GM19023 (cell line): ENCODE measurements at regions not wholly inside any gene's neighbourhood (a gene's known extent, or its start where the extent isn't known, plus 50 kb on each side); places are given as distances from the start of the nearest gene placed in this dataset.

ENCODE experiments used
- ATAC-seq: cut with Tn5 transposase; IDR thresholded peaks from one replicate; pipeline ENCODE4 v1.9.1; 2021; ENCODE audit warnings: mild to moderate bottlenecking, moderate library complexity; ENCODE audit not compliant: unreplicated experiment

GRCh38 chr13:64075543-64076271, 2660.1 kb upstream of the PCDH20 start:
- ATAC-seq: no peak

GRCh38 chr13:64074971-64075474, 2659.4 kb upstream of the PCDH20 start:
- no peak for ATAC-seq

GRCh38 chr13:64073203-64073602, 2657.6 kb upstream of the PCDH20 start:
- ATAC-seq: no peak

- no peak for ATAC-seq
Measured at GRCh38 chr13:64071352-64071751, 2655.7 kb upstream of the PCDH20 start.

GRCh38 chr13:64069892-64070291, 2654.2 kb upstream of the PCDH20 start:
- ATAC-seq: no peak

GRCh38 chr13:64066711-64067110, 2651.1 kb upstream of the PCDH20 start:
- ATAC-seq: no peak

- ATAC-seq: no peak
Measured at GRCh38 chr13:64061649-64062048, 2646.0 kb upstream of the PCDH20 start.

GRCh38 chr13:64057372-64058020, 2641.8 kb upstream of the PCDH20 start:
- no peak for ATAC-seq

- ATAC-seq: no peak
Measured at GRCh38 chr13:64054321-64054720, 2638.7 kb upstream of the PCDH20 start.

- no peak for ATAC-seq
Measured at GRCh38 chr13:64052521-64052920, 2636.9 kb upstream of the PCDH20 start.

- no peak for ATAC-seq
Measured at GRCh38 chr13:64051278-64051677, 2635.6 kb upstream of the PCDH20 start.

- no peak for ATAC-seq
Measured at GRCh38 chr13:64041296-64041695, 2625.6 kb upstream of the PCDH20 start.

GRCh38 chr13:64033921-64034320, 2618.3 kb upstream of the PCDH20 start:
- ATAC-seq: no peak

- ATAC-seq: no peak
Measured at GRCh38 chr13:64029343-64030093, 2613.9 kb upstream of the PCDH20 start.

GRCh38 chr13:64028551-64028950, 2612.9 kb upstream of the PCDH20 start:
- no peak for ATAC-seq

- no peak for ATAC-seq
Measured at GRCh38 chr13:64020126-64020525, 2604.5 kb upstream of the PCDH20 start.

GRCh38 chr13:64007339-64007738, 2591.7 kb upstream of the PCDH20 start:
- no peak for ATAC-seq

GRCh38 chr13:64000321-64000720, 2584.7 kb upstream of the PCDH20 start:
- no peak for ATAC-seq

- ATAC-seq: no peak
Measured at GRCh38 chr13:63999614-64000305, 2584.1 kb upstream of the PCDH20 start.

- no peak for ATAC-seq
Measured at GRCh38 chr13:63983366-63983765, 2567.7 kb upstream of the PCDH20 start.

GRCh38 chr13:63979951-63980350, 2564.3 kb upstream of the PCDH20 start:
- no peak for ATAC-seq
